ENCODE measurements at regions not wholly inside any gene's neighbourhood (a gene's known extent, or its start where the extent isn't known, plus 50 kb on each side); places are given as distances from the start of the nearest gene placed in this dataset.
"Not testable (repeated sequence)": the region's sequence is repeated elsewhere in the genome, so short reads cannot be mapped to it uniquely, and the experiment has no call there.

- Histone ChIP-seq H3K36me3 (ENCODE audit: control insufficient read depth, insufficient read depth, low read length) (no peaks in the 10 kb centered on the region), H3K79me2 (no peaks in the 10 kb centered on the region), H2AFZ (no peak overlapping the region), H3K9ac (no peak overlapping the region), H3K27ac (no peak overlapping the region), H3K27me3 (ENCODE audit: control insufficient read depth, insufficient read depth, low read length) (no peaks in the 10 kb centered on the region), H3K4me1 (no peaks in the 10 kb centered on the region), H3K4me2 (ENCODE audit: low read length) (no peak overlapping the region), H3K4me3 (ENCODE audit: low read depth, low read length) (no peak overlapping the region), H3K9me3 (ENCODE audit: control insufficient read depth, low read length) (no peaks in the 10 kb centered on the region)
- TF ChIP-seq CTCF (IDR thresholded peaks at IDR 0.05): no peak
Measured at GRCh38 chr5:120173125-120173524, 291.0 kb upstream of the PRR16 start.

DNA sequence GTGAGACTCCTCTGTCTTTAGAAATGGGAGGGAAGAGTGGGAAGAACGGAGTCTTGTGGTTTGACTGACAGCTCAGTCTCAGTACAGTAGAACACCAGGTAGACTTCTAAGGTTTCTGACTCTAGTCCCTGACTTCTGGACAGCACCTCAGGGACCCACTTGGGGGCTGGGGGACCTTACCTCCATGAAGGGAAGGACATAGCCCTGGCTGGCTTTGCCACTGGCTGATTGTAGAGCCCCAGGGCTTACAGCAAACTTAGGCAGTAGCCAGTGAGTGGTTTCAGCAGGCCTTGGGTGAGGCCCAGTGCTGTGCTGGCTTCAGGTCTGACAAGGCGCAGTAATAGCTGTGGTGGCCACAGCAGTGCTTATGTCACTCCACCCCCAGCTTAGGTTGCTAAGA lies 290.0 kb upstream of the PRR16 start:
- Histone ChIP-seq H3K79me2 (no peaks in the 10 kb centered on the region), H3K4me1 (no peaks in the 10 kb centered on the region), H2AFZ (no peak overlapping the region), H3K27me3 (ENCODE audit: control insufficient read depth, insufficient read depth, low read length) (no peaks in the 10 kb centered on the region), H3K9ac (no peak overlapping the region), H3K4me2 (ENCODE audit: low read length) (no peak overlapping the region), H3K4me3 (ENCODE audit: low read depth, low read length) (no peak overlapping the region), H3K9me3 (ENCODE audit: control insufficient read depth, low read length) (no peaks in the 10 kb centered on the region), H3K36me3 (ENCODE audit: control insufficient read depth, insufficient read depth, low read length) (no peaks in the 10 kb centered on the region), H3K27ac (no peak overlapping the region)
- no peak for TF ChIP-seq CTCF (IDR thresholded peaks at IDR 0.05)

GRCh38 chr5:120181238-120181637 lies 282.9 kb upstream of the PRR16 start:
- H3K4me1 ChIP-seq; H3K9ac ChIP-seq; H3K4me2 ChIP-seq (ENCODE audit: low read length); H3K9me3 ChIP-seq (ENCODE audit: control insufficient read depth, low read length); H3K27ac ChIP-seq; H3K27me3 ChIP-seq (ENCODE audit: control insufficient read depth, insufficient read depth, low read length); H3K4me3 ChIP-seq (ENCODE audit: low read depth, low read length); H3K79me2 ChIP-seq; H2AFZ ChIP-seq; H3K36me3 ChIP-seq (ENCODE audit: control insufficient read depth, insufficient read depth, low read length): not testable (repeated sequence)

- not testable (repeated sequence) for H3K4me2 ChIP-seq (ENCODE audit: low read length); H2AFZ ChIP-seq; H3K4me1 ChIP-seq; H3K79me2 ChIP-seq; H3K4me3 ChIP-seq (ENCODE audit: low read depth, low read length); H3K27ac ChIP-seq; H3K36me3 ChIP-seq (ENCODE audit: control insufficient read depth, insufficient read depth, low read length); H3K27me3 ChIP-seq (ENCODE audit: control insufficient read depth, insufficient read depth, low read length); H3K9me3 ChIP-seq (ENCODE audit: control insufficient read depth, low read length); H3K9ac ChIP-seq
Measured at GRCh38 chr5:120194650-120195049, 269.4 kb upstream of the PRR16 start.

GRCh38 chr5:120199559-120199958 lies 264.5 kb upstream of the PRR16 start:
- Histone ChIP-seq H3K27me3 (ENCODE audit: control insufficient read depth, insufficient read depth, low read length) (no peaks in the 10 kb centered on the region), H3K4me1 (no peaks in the 10 kb centered on the region), H3K9ac (no peak overlapping the region), H3K4me3 (ENCODE audit: low read depth, low read length) (no peak overlapping the region), H3K27ac (no peak overlapping the region), H2AFZ (no peak overlapping the region), H3K4me2 (ENCODE audit: low read length) (no peak overlapping the region), H3K9me3 (ENCODE audit: control insufficient read depth, low read length) (no peaks in the 10 kb centered on the region), H3K36me3 (ENCODE audit: control insufficient read depth, insufficient read depth, low read length) (no peaks in the 10 kb centered on the region), H3K79me2 (no peaks in the 10 kb centered on the region)
- no peak for TF ChIP-seq CTCF (IDR thresholded peaks at IDR 0.05)

GRCh38 chr5:120207129-120207528 lies 257.0 kb upstream of the PRR16 start:
- Histone ChIP-seq H3K36me3 (ENCODE audit: control insufficient read depth, insufficient read depth, low read length) (no peaks in the 10 kb centered on the region), H3K9ac (no peak overlapping the region), H3K4me2 (ENCODE audit: low read length) (no peak overlapping the region), H3K4me3 (ENCODE audit: low read depth, low read length) (no peak overlapping the region), H3K79me2 (no peaks in the 10 kb centered on the region), H3K27ac (no peak overlapping the region), H3K27me3 (ENCODE audit: control insufficient read depth, insufficient read depth, low read length) (no peaks in the 10 kb centered on the region), H3K9me3 (ENCODE audit: control insufficient read depth, low read length) (no peaks in the 10 kb centered on the region), H2AFZ (no peak overlapping the region), H3K4me1 (no peaks in the 10 kb centered on the region)
- no peak for TF ChIP-seq CTCF (IDR thresholded peaks at IDR 0.05)
